Kidney tubule cell (primary cell): ENCODE measurements at regions not wholly inside any gene's neighbourhood (a gene's known extent, or its start where the extent isn't known, plus 50 kb on each side); places are given as distances from the start of the nearest gene placed in this dataset.
A peak's percentile ranks its signal among the peaks of the same experiment; 100 is the strongest.
"Not testable (repeated sequence)": the region's sequence is repeated elsewhere in the genome, so short reads cannot be mapped to it uniquely, and the experiment has no call there.

Experiments used
- DNase-seq: peaks from one replicate; pipeline ENCODE4 v3.0.0-alpha.2; 2018; ENCODE audit warnings: low spot score

DNA sequence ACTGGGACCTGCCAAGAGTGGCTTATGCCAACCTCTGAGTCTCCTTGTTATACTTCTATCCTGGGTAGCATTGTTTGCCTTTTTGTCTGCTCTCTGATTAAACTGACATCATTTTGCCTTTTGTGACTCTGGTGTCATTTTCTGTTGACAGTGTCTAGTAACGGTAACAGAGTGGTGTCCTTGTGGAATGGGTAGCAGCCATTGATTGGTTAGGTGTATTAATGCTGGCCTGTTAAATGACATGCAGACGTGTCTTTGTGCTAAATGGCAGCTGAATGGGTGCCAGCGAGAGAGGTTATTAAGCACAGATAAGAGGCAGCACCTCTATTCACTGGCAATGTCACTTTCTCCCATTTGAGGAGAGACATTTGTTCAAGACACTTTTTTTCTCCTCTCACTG is 1289.4 kb downstream of the PCDH9 start:
- DNase-seq = no peak

GRCh38 chr13:65937251-65937650 is 1292.9 kb downstream of the PCDH9 start:
- DNase-seq = no peak

DNA sequence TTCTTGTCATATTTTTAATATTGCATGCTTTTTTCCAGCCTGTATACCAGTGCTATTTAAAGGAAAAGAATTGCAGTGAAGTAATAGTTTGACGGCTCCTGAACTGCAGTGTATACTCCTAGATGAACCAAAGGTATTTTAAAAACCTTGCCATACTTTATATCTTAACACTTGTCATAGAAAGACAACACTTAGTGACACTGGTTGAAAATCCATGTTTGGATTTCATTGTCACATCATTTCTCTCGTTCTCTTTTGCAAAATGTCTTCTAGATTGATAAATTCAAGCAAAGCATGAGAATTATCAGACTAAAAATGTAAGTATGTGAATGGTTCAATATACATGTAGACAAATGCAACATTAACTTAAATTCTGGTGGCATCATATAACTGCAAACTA is 1293.9 kb downstream of the PCDH9 start:
- no peak for DNase-seq

DNA sequence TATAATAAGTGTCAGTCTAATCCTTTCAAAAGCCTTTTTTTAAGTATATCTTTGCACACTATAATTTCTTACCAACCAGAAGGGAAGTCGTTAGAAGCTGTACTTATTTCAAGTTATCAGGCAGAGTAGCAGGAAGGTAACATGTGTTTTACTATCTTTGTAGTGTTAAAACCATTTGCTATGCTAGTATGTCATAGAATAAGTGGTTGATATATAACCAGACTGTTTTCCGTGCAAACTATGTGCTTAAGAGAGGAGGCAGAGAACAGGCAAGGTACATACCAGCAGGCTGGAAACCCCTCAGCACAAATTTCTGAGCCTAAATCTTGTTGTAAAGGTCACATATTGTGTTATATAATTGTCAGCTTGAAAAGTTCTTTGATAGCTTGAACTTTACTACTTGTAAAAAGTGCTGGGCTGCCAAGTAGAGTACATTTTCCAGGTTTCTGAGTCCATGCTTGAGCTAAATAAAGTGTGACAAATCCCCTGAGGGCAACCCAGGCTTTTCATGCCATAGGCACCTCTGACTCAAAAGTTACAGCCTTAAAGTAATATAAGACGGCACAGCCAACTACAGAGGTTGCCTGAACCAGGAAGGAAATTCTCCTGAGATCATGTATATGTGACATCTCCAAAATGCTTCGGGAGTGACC is 1297.4 kb downstream of the PCDH9 start:
- DNase-seq = peak; percentile 64

GRCh38 chr13:65932013-65932412 is 1298.1 kb downstream of the PCDH9 start:
- no peak for DNase-seq

- DNase-seq = no peak
These were observed 1300.7 kb downstream of the PCDH9 start for GRCh38 chr13:65929436-65929835.

DNA sequence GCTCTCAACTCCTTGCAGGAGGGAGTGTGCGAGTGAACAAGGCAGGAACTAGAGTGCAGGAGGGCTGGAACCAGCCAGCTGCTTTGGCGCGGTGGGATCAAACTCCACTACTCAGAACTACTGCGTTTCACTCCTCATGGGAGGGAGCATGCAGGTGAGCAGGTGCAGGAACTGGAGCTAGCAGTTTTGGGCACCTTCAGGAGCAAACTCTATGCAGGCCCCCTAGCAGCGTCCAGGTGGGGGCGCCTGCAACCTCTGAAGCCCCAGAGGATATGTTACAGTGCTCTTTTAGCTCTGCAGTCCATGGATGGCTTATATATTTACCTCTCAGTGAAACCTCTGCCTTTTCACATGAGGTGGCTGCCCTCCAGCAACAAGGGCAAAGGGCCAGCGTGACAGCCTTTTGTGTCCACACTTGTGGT is 1303.4 kb downstream of the PCDH9 start:
- peak; percentile 45 for DNase-seq

GRCh38 chr13:65922846-65923245 is 1307.3 kb downstream of the PCDH9 start:
- not testable (repeated sequence) for DNase-seq

GRCh38 chr13:65921933-65922332 is 1308.2 kb downstream of the PCDH9 start:
- no peak for DNase-seq

DNA sequence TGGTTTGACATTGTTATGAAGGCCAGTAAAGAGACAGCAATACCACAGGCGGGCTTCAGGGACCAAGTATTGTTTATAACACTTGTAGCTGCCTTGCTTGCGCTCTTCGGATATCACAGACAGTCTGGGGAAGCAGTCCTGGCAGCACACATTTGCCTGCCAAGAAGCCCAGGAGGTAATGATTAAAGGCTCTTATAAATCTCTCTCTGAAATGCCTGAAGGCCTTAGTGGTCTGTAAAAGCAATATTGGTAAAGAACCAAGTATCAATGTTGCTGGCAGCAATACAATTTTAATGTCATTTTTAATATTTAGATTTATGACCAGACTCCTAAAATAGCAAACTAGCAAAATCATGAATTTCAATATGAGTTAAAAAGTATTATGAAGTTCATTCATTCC is 1312.4 kb downstream of the PCDH9 start:
- DNase-seq = no peak

DNA sequence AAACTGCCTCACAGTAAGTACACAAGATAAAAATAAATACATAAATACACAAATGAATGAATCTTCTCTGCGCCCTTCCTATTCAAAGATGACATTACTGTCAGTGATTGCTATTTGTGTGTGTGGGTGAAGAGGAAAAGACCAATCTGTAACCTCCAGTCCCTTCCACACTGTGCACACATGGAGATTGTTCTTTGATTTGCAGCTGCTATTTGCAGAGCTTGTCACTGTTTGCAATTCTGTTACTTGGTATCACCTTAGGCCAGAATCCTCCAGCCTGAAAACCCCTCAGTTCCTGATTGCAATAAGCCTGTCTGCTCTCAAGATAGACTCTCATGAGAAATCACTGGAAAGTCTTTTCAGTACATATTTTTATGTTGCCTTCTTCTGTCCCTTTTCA is 1314.9 kb downstream of the PCDH9 start:
- no peak for DNase-seq

- DNase-seq = peak; percentile 59
These were observed 1315.4 kb downstream of the PCDH9 start for GRCh38 chr13:65914716-65915115.

GRCh38 chr13:65913173-65913572 is 1317.0 kb downstream of the PCDH9 start:
- peak; percentile 74 for DNase-seq

- DNase-seq = no peak
These were observed 1317.6 kb downstream of the PCDH9 start for GRCh38 chr13:65912516-65912915.

GRCh38 chr13:65911546-65912193 is 1318.5 kb downstream of the PCDH9 start:
- no peak for DNase-seq

GRCh38 chr13:65909501-65909900 is 1320.6 kb downstream of the PCDH9 start:
- DNase-seq = peak; percentile 52

GRCh38 chr13:65907666-65908525 is 1322.2 kb downstream of the PCDH9 start:
- DNase-seq = peak; percentile 50

DNA sequence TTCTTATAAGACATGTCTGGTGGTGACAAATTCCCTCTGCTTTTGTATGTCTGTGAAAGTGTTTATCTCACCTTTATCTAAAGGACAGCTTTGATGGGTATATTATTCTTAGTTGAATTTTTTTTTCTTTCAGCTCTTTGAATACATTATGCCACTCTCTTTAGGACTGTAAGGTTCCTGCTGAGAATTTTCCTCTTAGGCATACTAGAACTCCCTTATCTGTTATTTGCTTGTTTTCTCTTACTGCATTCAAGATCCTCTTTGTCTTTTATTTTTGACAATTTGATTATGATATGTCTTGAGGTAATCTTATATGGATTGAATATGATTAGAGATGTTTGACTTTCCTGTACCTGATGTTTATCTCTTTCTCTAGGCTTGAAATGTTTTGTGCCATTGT is 1328.4 kb downstream of the PCDH9 start:
- DNase-seq = no peak

GRCh38 chr13:65894049-65894448 is 1336.1 kb downstream of the PCDH9 start:
- no peak for DNase-seq

DNA sequence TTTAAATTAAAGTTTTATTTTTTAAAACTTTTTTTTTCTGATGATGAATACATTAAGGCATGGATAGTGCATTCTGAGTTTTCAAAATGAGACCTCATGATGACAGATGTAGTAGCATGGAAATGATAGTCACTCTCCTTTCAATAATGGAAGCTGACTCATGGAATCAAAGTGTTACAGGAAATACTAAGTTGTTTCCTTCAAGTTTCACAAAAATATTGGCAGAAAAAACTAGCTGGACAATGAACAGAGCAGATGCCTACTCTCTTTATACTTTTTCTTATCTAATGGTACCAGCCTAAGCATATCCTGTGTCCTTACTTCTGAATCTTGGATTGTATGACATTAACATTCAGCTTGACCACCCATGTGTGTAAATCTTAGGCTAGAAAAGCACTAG is 1337.3 kb downstream of the PCDH9 start:
- peak; percentile 6 for DNase-seq

DNA sequence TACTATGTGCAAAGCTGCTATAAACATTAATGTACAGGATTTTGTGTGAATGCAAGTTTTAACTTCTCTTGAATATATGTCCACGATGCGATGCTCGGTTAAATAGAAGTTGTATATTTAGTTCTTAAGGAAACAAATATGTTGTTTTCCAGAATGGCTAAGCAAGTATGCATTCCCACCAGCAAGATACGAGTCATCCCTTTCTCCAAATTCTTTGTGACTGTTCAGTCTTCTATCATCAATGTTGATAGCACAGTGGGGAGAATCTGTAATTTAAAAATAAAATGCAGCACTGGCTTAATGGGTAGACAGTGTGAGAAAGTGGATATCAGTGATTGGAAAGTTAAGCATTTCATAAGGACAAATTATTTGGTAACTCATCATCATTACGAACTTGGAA is 1340.8 kb downstream of the PCDH9 start:
- DNase-seq = peak; percentile 1

- no peak for DNase-seq
These were observed 1347.3 kb downstream of the PCDH9 start for GRCh38 chr13:65882810-65883209.

DNA sequence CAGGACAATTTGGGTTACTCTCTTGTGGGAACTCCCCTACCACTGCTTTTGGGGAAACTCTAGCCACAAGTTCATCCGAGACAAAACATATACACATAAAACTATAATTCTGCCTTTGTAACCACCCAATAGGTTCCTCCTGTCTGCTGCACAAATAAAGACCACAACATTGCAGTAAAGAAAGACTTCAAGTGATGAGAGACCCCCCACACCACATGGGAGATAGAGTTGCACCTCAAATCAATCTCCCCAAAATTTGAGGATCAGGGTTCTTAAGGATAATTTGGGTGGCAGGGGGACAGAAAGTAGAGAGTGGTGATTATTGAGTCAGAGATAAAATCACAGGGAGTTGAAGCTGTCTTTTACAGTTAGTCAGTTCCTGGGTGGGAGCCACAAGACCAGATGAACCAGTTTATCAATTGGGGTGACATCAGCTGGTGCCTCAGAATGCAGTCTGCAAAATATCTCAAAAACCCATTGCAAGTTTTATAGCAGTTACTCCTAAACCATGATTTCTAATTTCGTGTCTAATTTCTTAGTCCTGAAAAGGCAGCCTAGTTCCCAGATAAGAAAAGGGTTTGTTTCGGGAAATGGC is 1348.5 kb downstream of the PCDH9 start:
- no peak for DNase-seq
